K562 (cell line): ENCODE measurements at regions not wholly inside any gene's neighbourhood (a gene's known extent, or its start where the extent isn't known, plus 50 kb on each side); places are given as distances from the start of the nearest gene placed in this dataset.
"Not testable (repeated sequence)": the region's sequence is repeated elsewhere in the genome, so short reads cannot be mapped to it uniquely, and the experiment has no call there.

ENCODE experiments used
- ATAC-seq: fragments of 200-7000 bp; cut with Tn5 transposase; 3 replicates; pipeline ENCODE4 v1.9.1; 2020; ENCODE audit warnings: moderate library complexity
- BruUV-seq: library from RNA; stranded (reverse); fragments of 400-500 nt; replicated peaks from 2 replicates; lab custom pipeline; 2021; lab: Mats Ljungman, UMichigan
- CTCF ChIA-PET: fragments of 300-600 bp; formaldehyde crosslinking; extraction: SDS; loops from one replicate; lab custom pipeline; 2021; ENCODE audit warnings: low intra/inter-chr PET ratio; lab: Yijun Ruan, JAX
- POLR2A ChIA-PET: fragments of 300-600, 350-650 bp; sonication (Branson Sonifier 250); formaldehyde crosslinking; extraction: SDS; loops from one replicate; lab custom pipeline; 2021; ENCODE audit warnings: antibody characterized with exemption, inconsistent platforms; lab: Yijun Ruan, JAX
- DNase-seq, 4 experiments: peaks; one replicate each; pipeline versions ENCODE4 v3.0.0 to v3.0.0-alpha.2; 2011 to 2018; ENCODE audit warnings: low spot score in 3 of 4, mixed read lengths in 3 of 4; ENCODE audit errors: extremely low read depth in 1 of 4
- FAIRE-seq: peaks from 2 replicates; lab custom pipeline; 2011; peaks lifted over from hg19 to GRCh38; lab: Jason Lieb, UNC
- H2AFZ ChIP-seq: 2 replicates; pipeline ENCODE4 v1.6.0; 2011; ENCODE audit warnings: low read depth, low read length, control low read depth, inconsistent platforms
- H3K27ac ChIP-seq: fragments of 200-600 bp; 3 replicates; pipeline ENCODE4 v1.8.0; 2011; ENCODE audit warnings: low read depth, mild to moderate bottlenecking, control low read depth, inconsistent platforms, low read length, moderate library complexity, mixed read lengths; ENCODE audit errors: extremely low read depth
- H3K27me3 ChIP-seq, 2 experiments: fragments of 300-600 bp in 1 of 2; 2 replicates in 1 of 2; 3 replicates in 1 of 2; pipeline versions ENCODE4 v1.6.0 to v1.8.0; 2011; ENCODE audit warnings: inconsistent platforms in 2 of 2, low read length in 2 of 2, mild to moderate bottlenecking in 1 of 2, mixed read lengths in 1 of 2, moderate library complexity in 1 of 2; ENCODE audit not compliant: control insufficient read depth in 2 of 2, insufficient read depth in 2 of 2
- H3K36me3 ChIP-seq: fragments of 300-600 bp; 3 replicates; pipeline ENCODE4 v1.8.0; 2011; ENCODE audit warnings: mild to moderate bottlenecking, low read length, inconsistent platforms; ENCODE audit not compliant: control insufficient read depth, insufficient read depth
- H3K4me1 ChIP-seq, 2 experiments: fragments of 200-600 bp in 1 of 2; replicated peaks in 1 of 2; 2 replicates in 1 of 2; 3 replicates in 1 of 2; pipeline versions ENCODE4 v1.5.1 to v1.8.0; 2011; ENCODE audit warnings: inconsistent platforms in 2 of 2, low read length in 2 of 2, mild to moderate bottlenecking in 1 of 2, mixed read lengths in 1 of 2, moderate library complexity in 1 of 2; ENCODE audit not compliant: control insufficient read depth in 2 of 2, insufficient read depth in 2 of 2
- H3K4me2 ChIP-seq: 2 replicates; pipeline ENCODE4 v1.6.1; 2011; ENCODE audit warnings: low read length, control low read depth, inconsistent platforms, mixed read lengths; ENCODE audit not compliant: insufficient read depth
- H3K4me3 ChIP-seq: fragments of 200-600 bp; sonication (generic), shearing (Covaris generic); 2 replicates; pipeline ENCODE4 v1.5.1; 2016; ENCODE audit warnings: control low read depth, inconsistent platforms
- H3K79me2 ChIP-seq: fragments of 200-600 bp; 3 replicates; pipeline ENCODE4 v1.8.0; 2011; ENCODE audit warnings: low read length, inconsistent platforms; ENCODE audit not compliant: control insufficient read depth, insufficient read depth
- H3K9ac ChIP-seq, 2 experiments: 2 replicates each; pipeline versions ENCODE4 v1.6.0 to v1.6.1; 2011; ENCODE audit warnings: low read depth in 2 of 2, low read length in 2 of 2, control low read depth in 1 of 2, inconsistent platforms in 1 of 2, mild to moderate bottlenecking in 1 of 2, mixed read lengths in 1 of 2; ENCODE audit not compliant: insufficient read depth in 1 of 2
- H3K9me1 ChIP-seq: one replicate; pipeline ENCODE4 v1.6.0; 2011; ENCODE audit warnings: inconsistent platforms, mild to moderate bottlenecking, low read length, moderate library complexity; ENCODE audit not compliant: control insufficient read depth, insufficient read depth
- H3K9me3 ChIP-seq: replicated peaks from 2 replicates; pipeline ENCODE4 v1.5.1; 2011; ENCODE audit warnings: low read depth, low read length, inconsistent platforms; ENCODE audit not compliant: control insufficient read depth, insufficient read depth
- H4K20me1 ChIP-seq: replicated peaks from 2 replicates; pipeline ENCODE4 v1.6.1; 2011; ENCODE audit warnings: low read length, inconsistent platforms, mixed read lengths; ENCODE audit not compliant: control insufficient read depth, insufficient read depth
- ELF4 ChIP-seq: fragments of 450-650 bp; formaldehyde crosslinking; IDR thresholded peaks from 2 replicates; pipeline ENCODE4 v1.4.0; 2022; ENCODE audit warnings: missing genetic modification characterization
- FOXK1 ChIP-seq: sonication (generic); formaldehyde crosslinking; IDR thresholded peaks from 2 replicates; pipeline ENCODE4 v1.8.0; 2022; ENCODE audit warnings: missing genetic modification reagents, mild to moderate bottlenecking, borderline replicate concordance
- HDGF ChIP-seq: fragments of 450-650 bp; IDR thresholded peaks from 2 replicates; pipeline ENCODE4 v1.6.1; 2016
- MAZ ChIP-seq, 2 experiments: fragments of 450-650 bp in 1 of 2; sonication (generic) in 1 of 2; formaldehyde crosslinking; IDR thresholded peaks in 1 of 2; conservative IDR thresholded peaks in 1 of 2; 2 replicates each; pipeline versions ENCODE4 v1.4.0 to v1.5.0; 2020; ENCODE audit warnings: mild to moderate bottlenecking in 1 of 2, missing genetic modification reagents in 1 of 2
- POLR2A ChIP-seq: fragments of 450-650 bp; conservative IDR thresholded peaks from 2 replicates; pipeline ENCODE4 v1.6.1; 2016
- POLR2AphosphoS2 ChIP-seq: IDR thresholded peaks from 2 replicates; pipeline ENCODE4 v1.6.1; 2012; ENCODE audit warnings: low read length, improper control_type of control experiment
- POLR2AphosphoS5 ChIP-seq: IDR thresholded peaks from 2 replicates; pipeline ENCODE4 v1.6.1; 2011; ENCODE audit warnings: mild to moderate bottlenecking, low read depth, low read length, moderate library complexity; ENCODE audit not compliant: control insufficient read depth, insufficient read depth
- SMARCA5 ChIP-seq: fragments of 450-650 bp; IDR thresholded peaks from 2 replicates; pipeline ENCODE4 v1.6.1; 2016
- WGBS: fragments of 100-300 bp; shearing (Covaris generic); methylation state at CpG from one replicate; pipeline ENCODE4 v1.1.6; 2016; ENCODE audit warnings: low coverage, mixed read lengths; ENCODE audit not compliant: insufficient coverage; ENCODE audit errors: missing lambda C conversion rate; 5-methylcytosine and 5-hydroxymethylcytosine counted together
- in situ Hi-C: fragments of 300-500 bp; cut with MboI; formaldehyde crosslinking; loops from 4 replicates; pipeline ENCODE4 v1.15.0; 2018; ENCODE audit warnings: inconsistent platforms, mixed read lengths
- intact Hi-C: fragments of 100-400 bp; cut with micrococcal nuclease; formaldehyde crosslinking; loops from 2 replicates; pipeline ENCODE4 v1.14.2; 2022
- TF ChIP-seq, protein P1 (sequence below): fragments of 250-450 bp; sonication (Bioruptor Pico); IDR thresholded peaks from 2 replicates; pipeline ENCODE4 v1.5.0; 2021; ENCODE audit warnings: mild to moderate bottlenecking, borderline replicate concordance
- TF ChIP-seq, protein P2 (sequence below): fragments of 450-650 bp; formaldehyde crosslinking; conservative IDR thresholded peaks from 2 replicates; pipeline ENCODE4 v1.4.0; 2022; ENCODE audit warnings: mild to moderate bottlenecking, missing genetic modification characterization
- TF ChIP-seq, protein P3 (sequence below), 2 experiments: fragments of 450-650 bp; IDR thresholded peaks; 2 replicates each; pipeline ENCODE4 v1.6.1; 2016

DNA sequence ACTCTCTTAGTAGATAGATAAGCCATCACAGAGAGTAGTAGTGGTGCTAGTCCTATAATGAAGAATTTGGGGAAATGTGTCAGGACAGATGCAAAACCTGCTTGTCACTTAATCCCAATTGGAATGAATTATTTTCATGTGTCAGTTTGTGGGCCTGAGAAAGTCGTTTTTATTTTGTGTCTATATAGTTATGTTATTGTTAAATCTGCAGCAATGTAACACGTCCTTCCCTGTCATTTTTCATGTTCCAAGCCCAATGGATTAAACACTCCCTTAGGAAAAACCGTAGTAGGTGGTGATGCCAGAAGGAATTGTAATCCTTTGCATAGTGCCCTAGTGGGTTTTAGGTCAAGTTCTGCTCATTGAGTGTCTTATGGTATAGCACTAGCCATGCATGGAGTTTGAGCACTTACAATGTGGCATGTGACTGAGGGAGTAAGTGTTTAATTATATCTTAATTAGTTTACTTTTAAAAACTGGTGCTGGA is 105.9 kb upstream of the PRSS16 start (continued):
- no peak for TF ChIP-seq SMARCA5
- TF ChIP-seq, protein P1, sequence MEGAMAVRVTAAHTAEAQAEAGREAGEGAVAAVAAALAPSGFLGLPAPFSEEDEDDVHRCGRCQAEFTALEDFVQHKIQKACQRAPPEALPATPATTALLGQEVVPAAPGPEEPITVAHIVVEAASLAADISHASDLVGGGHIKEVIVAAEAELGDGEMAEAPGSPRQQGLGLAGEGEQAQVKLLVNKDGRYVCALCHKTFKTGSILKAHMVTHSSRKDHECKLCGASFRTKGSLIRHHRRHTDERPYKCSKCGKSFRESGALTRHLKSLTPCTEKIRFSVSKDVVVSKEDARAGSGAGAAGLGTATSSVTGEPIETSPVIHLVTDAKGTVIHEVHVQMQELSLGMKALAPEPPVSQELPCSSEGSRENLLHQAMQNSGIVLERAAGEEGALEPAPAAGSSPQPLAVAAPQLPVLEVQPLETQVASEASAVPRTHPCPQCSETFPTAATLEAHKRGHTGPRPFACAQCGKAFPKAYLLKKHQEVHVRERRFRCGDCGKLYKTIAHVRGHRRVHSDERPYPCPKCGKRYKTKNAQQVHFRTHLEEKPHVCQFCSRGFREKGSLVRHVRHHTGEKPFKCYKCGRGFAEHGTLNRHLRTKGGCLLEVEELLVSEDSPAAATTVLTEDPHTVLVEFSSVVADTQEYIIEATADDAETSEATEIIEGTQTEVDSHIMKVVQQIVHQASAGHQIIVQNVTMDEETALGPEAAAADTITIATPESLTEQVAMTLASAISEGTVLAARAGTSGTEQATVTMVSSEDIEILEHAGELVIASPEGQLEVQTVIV (CRISPR knock-in tag), result peak; percentile 51

DNA sequence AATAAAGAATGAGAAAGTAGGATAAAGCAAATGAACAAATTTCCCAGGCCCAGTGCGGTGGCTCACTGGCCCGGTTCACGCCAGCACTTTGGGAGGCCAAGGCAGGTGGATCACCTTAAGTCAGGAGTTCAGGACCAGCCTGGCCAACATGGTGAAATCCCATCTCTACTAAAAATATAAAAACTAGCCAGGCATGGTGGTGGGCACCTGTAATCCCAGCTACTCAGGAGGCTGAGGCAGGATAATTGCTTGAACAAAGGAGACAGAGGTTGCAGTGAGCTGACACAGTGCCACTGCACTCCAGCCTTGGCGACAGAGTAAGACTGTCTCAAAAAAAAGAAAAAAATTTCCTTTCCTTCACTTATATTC is 104.5 kb upstream of the PRSS16 start:
- WGBS, result 2% methylated on average over 4 of the region's 4 CpGs
- peak overlapping the region; percentile 90 for H3K4me2 ChIP-seq
- BruUV-seq, result not testable (repeated sequence)
- TF ChIP-seq ELF4 (peak; percentile 8; the same call in 1 of the 2 replicates), POLR2AphosphoS2 (peak; percentile 18; the same call in 1 of the 2 replicates), HDGF (0 out of 2 replicates have a peak, but pooled peaks have one; percentile 20), POLR2AphosphoS5 (peak; percentile 34; the same call in 1 of the 2 replicates), FOXK1 (0 out of 2 replicates have a peak, but pooled peaks have one; percentile 24), MAZ (CRISPR knock-in tag; conservative IDR thresholded peaks at IDR 0.05 in 1 of 2, IDR thresholded peaks at IDR 0.05 in 1 of 2) (0 out of 4 replicates have a peak, but pooled peaks of 1 of the 2 experiments have one; percentile 21), POLR2A (peak; percentile 59)
- TF ChIP-seq, protein P2, sequence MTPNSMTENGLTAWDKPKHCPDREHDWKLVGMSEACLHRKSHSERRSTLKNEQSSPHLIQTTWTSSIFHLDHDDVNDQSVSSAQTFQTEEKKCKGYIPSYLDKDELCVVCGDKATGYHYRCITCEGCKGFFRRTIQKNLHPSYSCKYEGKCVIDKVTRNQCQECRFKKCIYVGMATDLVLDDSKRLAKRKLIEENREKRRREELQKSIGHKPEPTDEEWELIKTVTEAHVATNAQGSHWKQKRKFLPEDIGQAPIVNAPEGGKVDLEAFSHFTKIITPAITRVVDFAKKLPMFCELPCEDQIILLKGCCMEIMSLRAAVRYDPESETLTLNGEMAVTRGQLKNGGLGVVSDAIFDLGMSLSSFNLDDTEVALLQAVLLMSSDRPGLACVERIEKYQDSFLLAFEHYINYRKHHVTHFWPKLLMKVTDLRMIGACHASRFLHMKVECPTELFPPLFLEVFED (CRISPR knock-in tag), result 0 out of 2 replicates have a peak, but pooled peaks have one; percentile 1
- TF ChIP-seq, protein P3, sequence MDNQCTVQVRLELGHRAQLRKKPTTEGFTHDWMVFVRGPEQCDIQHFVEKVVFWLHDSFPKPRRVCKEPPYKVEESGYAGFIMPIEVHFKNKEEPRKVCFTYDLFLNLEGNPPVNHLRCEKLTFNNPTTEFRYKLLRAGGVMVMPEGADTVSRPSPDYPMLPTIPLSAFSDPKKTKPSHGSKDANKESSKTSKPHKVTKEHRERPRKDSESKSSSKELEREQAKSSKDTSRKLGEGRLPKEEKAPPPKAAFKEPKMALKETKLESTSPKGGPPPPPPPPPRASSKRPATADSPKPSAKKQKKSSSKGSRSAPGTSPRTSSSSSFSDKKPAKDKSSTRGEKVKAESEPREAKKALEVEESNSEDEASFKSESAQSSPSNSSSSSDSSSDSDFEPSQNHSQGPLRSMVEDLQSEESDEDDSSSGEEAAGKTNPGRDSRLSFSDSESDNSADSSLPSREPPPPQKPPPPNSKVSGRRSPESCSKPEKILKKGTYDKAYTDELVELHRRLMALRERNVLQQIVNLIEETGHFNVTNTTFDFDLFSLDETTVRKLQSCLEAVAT (IDR thresholded peaks at IDR 0.05), result peak in 1 of 2 experiments; percentile 62; a peak in 3 of 4 replicates

More for the DNA sequence above, 104.5 kb upstream of the PRSS16 start:
- POLR2A ChIA-PET, result interaction anchor here (0.7 to 10.6 kb wide), 9 partner anchors 12 to 1120 kb away, joined by 3 to 726 read pairs (median 50); a partner anchor contains a TSS
- intact Hi-C loops, result loop anchor here (10.0 kb wide), 1 partner anchor 858 kb away; a partner anchor contains a TSS
- in situ Hi-C loops, FAIRE-seq, H2AFZ ChIP-seq, H3K9me3 ChIP-seq, CTCF ChIA-PET, ATAC-seq, H3K27me3 ChIP-seq, H3K9me1 ChIP-seq: not testable (repeated sequence)
- Histone ChIP-seq H3K36me3 (peaks cover 72% of the 10 kb centered on the region), H3K4me1 (peaks cover 8 to 11% of the 10 kb centered on the region in 2 experiments), H3K27ac (peak overlapping the region; percentile 64), H3K9ac (peak overlapping the region; percentile 74 to 92), H3K79me2 (peaks cover 96% of the 10 kb centered on the region), H3K4me3 (peak overlapping the region; percentile 71), H4K20me1 (peaks cover 32% of the 10 kb centered on the region)
- peak in 1 of 4 experiments; percentile 34 for DNase-seq
